Liver (tissue), 8 donors: ENCODE measurements at regions not wholly inside any gene's neighbourhood (a gene's known extent, or its start where the extent isn't known, plus 50 kb on each side); places are given as distances from the start of the nearest gene placed in this dataset.

Source experiments
- DNase-seq: peaks from one replicate; pipeline ENCODE4 v3.0.0-alpha.2; 2017; ENCODE audit warnings: low spot score
- H3K27ac ChIP-seq, 2 donors: one replicate each; pipeline ENCODE4 v1.7.0; 2013; ENCODE audit warnings: inconsistent platforms in 2 of 2, low read length in 2 of 2, control low read depth in 1 of 2, low read depth in 1 of 2, mild to moderate bottlenecking in 1 of 2
- H3K27me3 ChIP-seq, 4 donors: one replicate each; pipeline versions ENCODE4 v1.6.1 to v1.7.0; 2013; ENCODE audit warnings: low read length in 3 of 4, inconsistent platforms in 1 of 4, mild to moderate bottlenecking in 1 of 4, moderate library complexity in 1 of 4; ENCODE audit not compliant: control insufficient read depth in 4 of 4, insufficient read depth in 4 of 4
- H3K36me3 ChIP-seq, 4 donors: one replicate each; pipeline versions ENCODE4 v1.6.1 to v1.7.0; 2013; ENCODE audit warnings: low read length in 3 of 4, mild to moderate bottlenecking in 3 of 4, low read depth in 1 of 4, moderate library complexity in 1 of 4; ENCODE audit not compliant: control insufficient read depth in 4 of 4, insufficient read depth in 3 of 4
- H3K4me1 ChIP-seq, 4 donors: one replicate each; pipeline versions ENCODE4 v1.6.1 to v1.7.0; 2013; ENCODE audit warnings: low read length in 3 of 4, mild to moderate bottlenecking in 3 of 4, moderate library complexity in 1 of 4; ENCODE audit not compliant: control insufficient read depth in 4 of 4, insufficient read depth in 4 of 4
- H3K4me3 ChIP-seq, 3 donors: one replicate each; pipeline versions ENCODE4 v1.6.1 to v1.7.0; 2013; ENCODE audit warnings: low read length in 3 of 3, control low read depth in 1 of 3, low read depth in 1 of 3, mild to moderate bottlenecking in 1 of 3
- H3K9ac ChIP-seq, 2 donors: one replicate each; pipeline ENCODE4 v1.7.0; 2013; ENCODE audit warnings: low read length in 2 of 2, mild to moderate bottlenecking in 2 of 2, moderate library complexity in 2 of 2, control low read depth in 1 of 2, low read depth in 1 of 2
- H3K9me3 ChIP-seq, 4 donors: one replicate each; pipeline versions ENCODE4 v1.6.1 to v1.7.0; 2013; ENCODE audit warnings: low read length in 3 of 4; ENCODE audit not compliant: control insufficient read depth in 4 of 4
- ATF3 ChIP-seq: IDR thresholded peaks from 2 replicates; pipeline ENCODE4 v1.6.1; 2016; ENCODE audit warnings: antibody characterized with exemption
- CTCF ChIP-seq: fragments of 150-350 bp; IDR thresholded peaks from 2 replicates; pipeline ENCODE4 v1.5.1; 2017; ENCODE audit warnings: improper control_type of control experiment, low read depth, low read length; ENCODE audit not compliant: missing input control
- EGR1 ChIP-seq, 2 donors: IDR thresholded peaks; 2 replicates each; pipeline ENCODE4 v1.6.1; 2016 to 2018; ENCODE audit warnings: antibody characterized with exemption in 2 of 2, low read depth in 2 of 2
- FOXA1 ChIP-seq: IDR thresholded peaks from 2 replicates; pipeline ENCODE4 v1.6.1; 2016; ENCODE audit warnings: antibody characterized with exemption
- FOXA2 ChIP-seq: IDR thresholded peaks from 2 replicates; pipeline ENCODE4 v1.6.1; 2016; ENCODE audit warnings: antibody characterized with exemption
- GABPA ChIP-seq, 2 donors: IDR thresholded peaks in 1 of 2; conservative IDR thresholded peaks in 1 of 2; 2 replicates each; pipeline ENCODE4 v1.6.1; 2016; ENCODE audit warnings: antibody characterized with exemption in 2 of 2, mild to moderate bottlenecking in 1 of 2, moderate library complexity in 1 of 2
- HNF4A ChIP-seq, 2 donors: conservative IDR thresholded peaks; 2 replicates each; pipeline ENCODE4 v1.6.1; 2016; ENCODE audit warnings: antibody characterized with exemption in 2 of 2, mild to moderate bottlenecking in 2 of 2
- HNF4G ChIP-seq: IDR thresholded peaks from 2 replicates; pipeline ENCODE4 v1.6.1; 2016; ENCODE audit warnings: antibody characterized with exemption
- JUND ChIP-seq, 2 donors: IDR thresholded peaks; 2 replicates each; pipeline ENCODE4 v1.6.1; 2016; ENCODE audit warnings: antibody characterized with exemption in 2 of 2
- MAX ChIP-seq: IDR thresholded peaks from 2 replicates; pipeline ENCODE4 v1.6.1; 2016; ENCODE audit warnings: antibody characterized with exemption
- NR2F2 ChIP-seq: IDR thresholded peaks from 2 replicates; pipeline ENCODE4 v1.6.1; 2016; ENCODE audit warnings: antibody characterized with exemption
- RAD21 ChIP-seq, 2 donors: IDR thresholded peaks; 2 replicates each; pipeline ENCODE4 v1.6.1; 2016; ENCODE audit warnings: antibody characterized with exemption in 2 of 2, mild to moderate bottlenecking in 2 of 2
- REST ChIP-seq: IDR thresholded peaks from 2 replicates; pipeline ENCODE4 v1.6.1; 2016; ENCODE audit warnings: antibody characterized with exemption, mild to moderate bottlenecking
- RXRA ChIP-seq, 2 donors: IDR thresholded peaks; 2 replicates each; pipeline ENCODE4 v1.6.1; 2017 to 2018; ENCODE audit warnings: antibody characterized with exemption in 2 of 2, mild to moderate bottlenecking in 1 of 2
- SP1 ChIP-seq: IDR thresholded peaks from 2 replicates; pipeline ENCODE4 v1.6.1; 2018; ENCODE audit warnings: antibody characterized with exemption, mild to moderate bottlenecking
- TAF1 ChIP-seq: conservative IDR thresholded peaks from 2 replicates; pipeline ENCODE4 v1.6.1; 2016; ENCODE audit warnings: antibody characterized with exemption, mild to moderate bottlenecking
- YY1 ChIP-seq: IDR thresholded peaks from 2 replicates; pipeline ENCODE4 v1.6.1; 2016; ENCODE audit warnings: antibody characterized with exemption, mild to moderate bottlenecking
- ZBTB33 ChIP-seq: IDR thresholded peaks from 2 replicates; pipeline ENCODE4 v1.6.1; 2016; ENCODE audit warnings: antibody characterized with exemption
- WGBS: extraction: QIAGEN DNeasy Blood & Tissue Kit; methylation state at CpG from one replicate; pipeline ENCODE4 v1.1.7; 2013; 5-methylcytosine and 5-hydroxymethylcytosine counted together
- donor health status: healthy.
- donor health status: healthy.
- donor health status: healthy.
- donor health status: healthy.
- donor health status: healthy.

GRCh38 chr5:143494162-143494561 is 90.7 kb upstream of the NR3C1 start (continued):
- TF ChIP-seq CTCF (no peak), ATF3 (no peak)

GRCh38 chr5:143492783-143493182 is 89.3 kb upstream of the NR3C1 start:
- H3K27me3 ChIP-seq: no peaks in the 10 kb centered on the region
- peaks cover 7 to 52% (median 50%) of the 10 kb centered on the region in 4 donors for H3K4me1 ChIP-seq
- H3K27ac ChIP-seq: no peak overlapping the region
- no peak overlapping the region for H3K4me3 ChIP-seq
- TF ChIP-seq SP1: no peak
- TF ChIP-seq ATF3: no peak
- TF ChIP-seq RXRA (IDR thresholded peaks at IDR 0.05): no peak
- TF ChIP-seq TAF1: no peak
- TF ChIP-seq JUND (IDR thresholded peaks at IDR 0.05): no peak
- TF ChIP-seq RAD21 (IDR thresholded peaks at IDR 0.05): no peak
- no peak for TF ChIP-seq REST
- TF ChIP-seq GABPA (IDR thresholded peaks at IDR 0.05 in 1 of 2, conservative IDR thresholded peaks at IDR 0.05 in 1 of 2): no peak
- DNase-seq: no peak
- H3K9me3 ChIP-seq: no peaks in the 10 kb centered on the region
- no peak overlapping the region for H3K9ac ChIP-seq
- H3K36me3 ChIP-seq: no peaks in the 10 kb centered on the region

- DNase-seq: no peak
- H3K27ac ChIP-seq: peak overlapping the region; percentile 45 to 50
- no peaks in the 10 kb centered on the region for H3K36me3 ChIP-seq
- no peak overlapping the region for H3K4me3 ChIP-seq
- H3K9ac ChIP-seq: no peak overlapping the region
- H3K9me3 ChIP-seq: no peaks in the 10 kb centered on the region
- WGBS: 39% methylated on average over 3 of the region's 3 CpGs
- H3K4me1 ChIP-seq: peaks cover 7 to 52% (median 48%) of the 10 kb centered on the region in 4 donors
- H3K27me3 ChIP-seq: no peaks in the 10 kb centered on the region
- TF ChIP-seq HNF4A (conservative IDR thresholded peaks at IDR 0.05) (peak; percentile 81 to 87), FOXA2 (no peak), YY1 (peak; percentile 53), ATF3 (peak; percentile 94), EGR1 (IDR thresholded peaks at IDR 0.05; ENCODE audit: low read depth in 2 of 2) (peak; percentile 30 to 74), ZBTB33 (peak; percentile 60), RXRA (IDR thresholded peaks at IDR 0.05) (peak; percentile 98), MAX (peak; percentile 87), REST (peak; percentile 45), JUND (IDR thresholded peaks at IDR 0.05) (peak; percentile 94 to 95), HNF4G (peak; percentile 31), RAD21 (IDR thresholded peaks at IDR 0.05) (peak; percentile 59 to 66), TAF1 (no peak), GABPA (IDR thresholded peaks at IDR 0.05 in 1 of 2, conservative IDR thresholded peaks at IDR 0.05 in 1 of 2) (peak in 1 of 2 donors; percentile 43), NR2F2 (peak; percentile 53), FOXA1 (no peak), SP1 (peak; percentile 83)
Measured at GRCh38 chr5:143491646-143492045, 88.2 kb upstream of the NR3C1 start.
